ENCODE measurements at regions not wholly inside any gene's neighbourhood (a gene's known extent, or its start where the extent isn't known, plus 50 kb on each side); places are given as distances from the start of the nearest gene placed in this dataset.

DNA sequence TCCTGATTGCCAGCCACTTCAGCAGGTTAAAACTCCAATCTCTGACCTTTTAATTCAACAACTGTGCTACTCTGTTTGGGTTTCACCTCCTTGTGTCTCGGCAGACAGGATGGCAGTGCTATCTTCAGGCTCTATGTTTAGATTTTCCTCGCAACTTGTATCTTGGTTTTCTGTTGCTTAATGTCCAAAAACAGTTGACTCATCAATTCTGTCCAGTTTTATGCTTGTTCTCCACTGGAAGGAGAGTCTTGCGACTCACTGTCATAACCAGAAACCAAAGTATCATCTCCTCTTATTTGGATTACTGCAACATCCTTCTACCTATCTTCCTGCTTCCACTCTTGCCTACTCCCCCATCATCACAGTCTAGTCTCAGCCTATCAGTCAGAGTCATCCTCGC, 130.9 kb upstream of the ADAMTS16 start:
- TF ChIP-seq MYC (IDR thresholded peaks at IDR 0.05; ENCODE audit: borderline replicate concordance, low read length) (no peak), SMC3 (IDR thresholded peaks at IDR 0.05) (no peak)
